Hematopoietic multipotent progenitor cell treated with erythropoietin and hydrocortisone succinate and interleukin-3 and kit ligand, for 8 days (in vitro differentiated cells): ENCODE measurements at regions not wholly inside any gene's neighbourhood (a gene's known extent, or its start where the extent isn't known, plus 50 kb on each side); places are given as distances from the start of the nearest gene placed in this dataset.
"Not testable (repeated sequence)": the region's sequence is repeated elsewhere in the genome, so short reads cannot be mapped to it uniquely, and the experiment has no call there.

Experiments used
- DNase-seq: peaks from one replicate; pipeline ENCODE4 v3.0.0-alpha.2; 2015

- DNase-seq: no peak
These were observed 251.8 kb downstream of the LPIN1 start for GRCh38 chr2:11998218-11998617.

GRCh38 chr2:11998626-11999378, 252.4 kb downstream of the LPIN1 start:
- DNase-seq: no peak

- DNase-seq: no peak
These were observed 255.2 kb downstream of the LPIN1 start for GRCh38 chr2:12001621-12002020.

GRCh38 chr2:12002215-12002614, 255.8 kb downstream of the LPIN1 start:
- no peak for DNase-seq

DNA sequence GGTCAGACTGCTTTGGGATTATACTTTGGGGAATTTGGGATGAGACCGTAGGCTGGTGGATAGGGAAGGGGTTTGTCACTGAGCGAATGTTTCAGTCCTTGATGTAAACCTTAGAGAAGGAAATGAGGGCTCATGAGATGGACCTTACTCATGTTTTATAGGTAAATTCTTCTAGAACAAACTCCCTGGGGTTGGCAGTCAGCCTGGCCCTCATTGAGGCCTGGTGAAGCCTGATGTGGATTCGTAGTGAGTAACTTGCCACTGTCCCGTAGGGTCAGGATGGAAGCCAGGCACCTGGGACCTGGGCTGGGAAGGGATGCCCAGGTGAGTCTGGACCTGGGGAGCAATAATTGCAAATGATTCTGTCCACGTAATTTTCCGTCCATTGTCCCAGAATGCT, 258.3 kb downstream of the LPIN1 start:
- no peak for DNase-seq

- DNase-seq: peak; percentile 89
These were observed 259.7 kb downstream of the LPIN1 start for GRCh38 chr2:12005886-12006681.

DNA sequence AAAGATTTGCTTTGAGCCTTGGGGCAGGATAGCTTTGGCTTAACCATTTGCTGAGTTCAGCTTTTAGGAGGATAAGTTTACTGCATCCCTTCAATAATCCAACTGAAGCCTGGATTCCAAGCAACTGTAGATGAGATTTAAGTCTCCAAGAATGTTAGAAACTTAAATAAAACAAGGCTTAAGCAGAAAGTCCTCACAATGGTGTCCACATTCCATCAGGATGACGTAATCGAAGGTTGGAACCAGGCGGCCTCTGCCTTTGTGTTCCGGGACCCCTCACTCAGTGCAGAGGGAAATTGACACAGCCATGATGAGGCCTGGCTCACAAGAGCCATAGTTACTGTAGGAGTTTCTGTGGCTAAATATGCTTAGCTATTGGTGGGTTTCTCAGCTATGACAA, 260.4 kb downstream of the LPIN1 start:
- no peak for DNase-seq

GRCh38 chr2:12007282-12007681, 260.9 kb downstream of the LPIN1 start:
- DNase-seq: no peak

- no peak for DNase-seq
These were observed 262.1 kb downstream of the LPIN1 start for GRCh38 chr2:12008425-12009061.

DNA sequence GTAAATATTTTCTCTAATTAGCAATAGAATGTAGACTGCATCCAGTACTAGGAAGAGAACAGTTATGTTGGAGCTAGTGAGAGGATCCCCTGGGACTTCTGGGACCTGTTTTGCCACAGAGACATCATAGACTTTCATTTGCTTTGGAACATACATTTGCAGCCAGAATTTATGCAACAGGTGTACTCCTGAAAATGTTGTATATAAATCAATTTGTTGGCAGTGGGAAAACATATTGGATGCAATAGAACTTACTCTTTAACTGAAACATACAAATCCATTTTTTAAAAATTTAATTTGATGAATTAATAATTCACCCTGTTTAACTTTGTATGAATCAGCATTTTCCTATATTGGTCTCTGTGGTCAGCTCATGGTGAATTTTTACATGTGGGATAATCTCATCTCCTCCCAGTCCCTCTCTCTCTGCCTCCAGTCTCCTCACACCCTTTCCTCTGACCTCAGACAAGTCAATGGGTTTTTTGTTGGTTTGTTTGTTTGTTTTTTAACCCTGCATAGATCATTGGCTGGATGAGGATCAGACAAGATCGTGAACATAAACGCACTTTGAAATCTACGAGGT, 263.0 kb downstream of the LPIN1 start:
- peak; percentile 19 for DNase-seq

DNA sequence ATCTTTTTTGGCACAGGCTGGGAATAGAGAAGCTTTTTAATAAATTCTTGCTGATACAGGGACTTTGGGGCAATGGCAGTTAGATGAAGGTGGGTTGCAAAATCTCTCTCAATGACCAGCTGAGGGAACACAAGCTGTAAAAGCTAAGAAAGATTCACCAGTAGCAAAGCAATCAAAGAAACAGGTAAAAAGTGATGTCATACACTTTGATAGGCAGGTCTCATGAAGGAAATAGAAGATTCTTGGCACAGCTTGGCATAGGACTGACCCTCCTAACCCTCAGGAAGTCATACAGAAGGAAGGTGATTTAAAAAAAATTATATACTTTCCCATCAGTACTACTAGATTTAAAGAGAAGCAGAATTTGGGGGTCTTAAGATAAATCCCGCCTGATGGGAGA, 263.6 kb downstream of the LPIN1 start:
- DNase-seq: no peak

DNA sequence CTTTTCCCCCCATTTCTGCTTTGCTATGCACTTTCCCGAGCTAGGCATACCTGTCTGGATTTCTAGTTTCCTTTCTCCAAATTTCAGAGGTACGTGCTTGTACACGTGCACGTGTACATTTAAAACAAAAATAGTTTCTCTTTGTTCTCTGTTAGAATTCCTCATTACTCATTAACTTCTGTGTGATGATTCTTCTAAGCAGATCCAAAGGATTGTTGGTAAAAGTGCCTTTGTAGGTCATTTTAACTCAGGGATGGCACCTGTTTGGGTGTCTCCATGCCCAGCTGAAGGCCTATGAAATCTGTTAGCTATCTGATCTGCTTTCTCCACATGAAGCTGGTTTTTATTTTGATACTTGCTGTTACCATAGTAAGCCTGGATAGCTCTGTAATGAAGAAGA, 264.3 kb downstream of the LPIN1 start:
- DNase-seq: no peak

GRCh38 chr2:12014088-12014960, 267.9 kb downstream of the LPIN1 start:
- DNase-seq: peak; percentile 20

DNA sequence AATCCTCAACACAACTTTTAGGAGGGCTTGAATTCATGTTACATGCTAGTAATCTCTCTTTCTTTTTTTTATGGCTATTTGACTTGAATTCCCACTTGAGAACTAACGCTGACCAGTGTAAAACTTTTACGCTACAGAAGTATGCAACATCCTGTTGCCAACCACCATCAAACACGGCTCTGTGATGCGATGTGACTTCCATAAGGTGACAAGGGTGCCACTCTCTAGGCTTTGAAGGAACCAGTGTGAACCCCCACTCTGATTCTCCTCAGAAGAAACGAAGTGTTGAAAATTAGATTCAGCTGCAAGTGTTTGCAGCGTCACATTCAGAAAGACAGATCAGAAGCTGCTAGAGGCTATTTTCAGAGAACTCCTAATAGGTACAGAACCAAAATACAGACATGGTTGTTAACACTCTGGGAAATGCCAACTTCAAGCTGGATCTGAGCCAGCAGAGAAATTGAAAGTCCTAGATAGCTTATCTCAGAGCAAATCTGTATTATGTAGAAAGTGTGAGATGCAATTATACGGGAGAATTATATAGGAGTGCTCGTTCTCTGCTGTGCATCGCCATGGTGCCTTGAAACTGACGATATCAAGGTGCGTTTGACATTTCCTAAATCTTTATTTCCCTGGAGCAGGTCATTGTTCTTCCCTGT, 271.2 kb downstream of the LPIN1 start:
- DNase-seq: no peak

GRCh38 chr2:12018726-12019125, 272.3 kb downstream of the LPIN1 start:
- not testable (repeated sequence) for DNase-seq

- no peak for DNase-seq
These were observed 274.5 kb downstream of the LPIN1 start for GRCh38 chr2:12020833-12021469.

- DNase-seq: not testable (repeated sequence)
These were observed 277.9 kb downstream of the LPIN1 start for GRCh38 chr2:12024197-12024907.

GRCh38 chr2:12027136-12027535, 280.7 kb downstream of the LPIN1 start:
- DNase-seq: no peak

DNA sequence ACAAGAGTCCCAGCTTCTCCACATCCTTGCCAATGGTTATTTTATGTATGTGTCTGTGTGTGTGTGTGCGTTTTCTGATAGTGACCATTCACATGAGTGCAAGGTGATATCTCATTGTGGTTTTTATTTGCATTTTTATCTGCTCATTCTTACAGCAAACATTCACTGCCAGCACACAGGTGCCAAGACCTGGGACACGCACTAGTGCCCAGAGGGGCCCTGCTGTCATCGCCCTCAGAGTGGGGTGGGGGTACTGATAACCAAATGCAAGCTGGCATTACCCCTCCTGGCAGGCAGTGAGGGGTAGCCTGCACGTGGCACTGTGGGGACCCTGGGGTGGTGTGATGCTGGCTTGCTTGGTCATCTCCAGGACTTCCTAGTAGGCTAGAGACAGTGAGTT, 285.4 kb downstream of the LPIN1 start:
- DNase-seq: peak; percentile 92

DNA sequence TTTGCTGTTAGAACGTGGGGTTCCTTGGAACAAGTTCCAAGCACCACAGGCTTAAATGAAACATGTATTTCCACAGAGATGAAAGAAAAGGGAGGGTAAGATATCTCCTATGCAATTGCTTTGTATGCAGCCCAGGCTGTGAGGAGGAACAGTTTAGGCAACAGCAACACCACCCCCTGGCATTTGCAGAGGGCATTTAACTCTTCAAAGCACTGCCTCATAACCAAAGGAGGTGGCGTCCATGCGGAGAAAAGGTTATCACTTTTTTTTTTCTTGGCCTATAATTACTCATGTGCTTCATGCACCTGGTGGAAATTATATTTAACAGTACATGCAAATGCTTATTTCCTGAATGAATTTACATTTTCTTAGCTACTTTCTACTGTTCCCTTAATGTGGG, 286.0 kb downstream of the LPIN1 start:
- peak; percentile 83 for DNase-seq

DNA sequence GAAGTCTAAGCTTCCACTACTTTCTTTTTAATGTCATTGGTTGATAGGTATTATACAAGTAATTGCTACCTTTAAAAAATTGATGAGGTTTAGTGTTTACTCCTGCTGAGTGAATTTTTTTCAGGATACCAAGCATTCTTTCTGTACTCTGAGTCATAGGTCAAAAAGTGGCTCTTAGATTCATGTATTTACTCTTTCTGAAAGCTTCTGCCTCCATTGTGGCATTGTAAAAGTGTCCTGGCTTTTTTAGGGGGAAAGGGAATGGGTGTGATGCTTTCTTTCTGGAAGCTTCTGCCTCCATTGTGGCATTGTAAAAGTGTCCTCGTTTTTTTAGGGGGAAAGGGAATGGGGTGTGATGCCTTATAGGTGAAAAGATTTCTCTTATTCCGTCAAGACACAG, 286.5 kb downstream of the LPIN1 start:
- no peak for DNase-seq
